ENCODE measurements at regions not wholly inside any gene's neighbourhood (a gene's known extent, or its start where the extent isn't known, plus 50 kb on each side); places are given as distances from the start of the nearest gene placed in this dataset.

DNA sequence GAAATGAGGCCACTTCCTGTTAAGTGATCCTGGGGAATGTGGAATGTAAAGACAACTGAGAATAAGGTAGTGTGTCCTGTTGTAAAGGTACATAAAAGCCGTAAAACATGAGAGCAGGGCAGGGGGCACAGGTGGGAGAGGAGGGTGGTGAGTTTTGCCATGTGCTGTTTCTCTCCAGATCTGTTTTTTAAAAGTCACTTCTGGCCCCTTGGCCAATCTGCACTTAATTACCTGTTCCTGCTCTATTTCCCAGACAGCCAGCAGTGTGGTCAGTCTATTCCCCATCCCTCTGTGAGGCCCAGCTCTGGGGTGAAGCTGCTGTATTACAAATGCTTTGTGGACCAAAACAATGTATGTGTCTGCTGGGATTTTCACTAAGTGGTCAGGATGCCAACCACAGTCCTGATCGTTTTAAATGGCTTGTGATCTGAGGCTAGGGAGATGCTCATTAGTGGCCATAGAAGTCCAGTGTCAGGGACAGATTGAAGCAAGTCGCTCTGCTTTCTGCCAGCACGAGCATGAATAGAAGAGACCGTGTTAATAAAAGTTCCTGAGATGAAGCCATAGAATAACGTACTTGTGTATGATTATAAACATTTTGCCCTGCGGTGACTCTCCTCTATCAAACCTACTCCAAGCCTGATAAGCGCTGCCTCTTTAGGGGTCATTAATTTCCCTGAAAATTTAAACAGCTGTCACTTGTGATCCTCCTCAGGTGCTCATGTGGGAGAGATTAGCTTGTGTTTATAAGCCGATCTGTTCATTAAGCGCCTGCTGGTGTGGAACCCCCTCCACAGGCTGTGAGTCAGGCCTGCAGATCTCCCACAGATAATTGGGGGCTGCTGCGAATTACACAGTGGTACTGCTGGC lies 111.8 kb upstream of the CENPW start:
- H2AFZ ChIP-seq (ENCODE audit: low read length), result no peak overlapping the region
- TF ChIP-seq, protein P1, sequence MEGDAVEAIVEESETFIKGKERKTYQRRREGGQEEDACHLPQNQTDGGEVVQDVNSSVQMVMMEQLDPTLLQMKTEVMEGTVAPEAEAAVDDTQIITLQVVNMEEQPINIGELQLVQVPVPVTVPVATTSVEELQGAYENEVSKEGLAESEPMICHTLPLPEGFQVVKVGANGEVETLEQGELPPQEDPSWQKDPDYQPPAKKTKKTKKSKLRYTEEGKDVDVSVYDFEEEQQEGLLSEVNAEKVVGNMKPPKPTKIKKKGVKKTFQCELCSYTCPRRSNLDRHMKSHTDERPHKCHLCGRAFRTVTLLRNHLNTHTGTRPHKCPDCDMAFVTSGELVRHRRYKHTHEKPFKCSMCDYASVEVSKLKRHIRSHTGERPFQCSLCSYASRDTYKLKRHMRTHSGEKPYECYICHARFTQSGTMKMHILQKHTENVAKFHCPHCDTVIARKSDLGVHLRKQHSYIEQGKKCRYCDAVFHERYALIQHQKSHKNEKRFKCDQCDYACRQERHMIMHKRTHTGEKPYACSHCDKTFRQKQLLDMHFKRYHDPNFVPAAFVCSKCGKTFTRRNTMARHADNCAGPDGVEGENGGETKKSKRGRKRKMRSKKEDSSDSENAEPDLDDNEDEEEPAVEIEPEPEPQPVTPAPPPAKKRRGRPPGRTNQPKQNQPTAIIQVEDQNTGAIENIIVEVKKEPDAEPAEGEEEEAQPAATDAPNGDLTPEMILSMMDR (IDR thresholded peaks at IDR 0.05; ENCODE audit: low read length), result no peak
- no peak for TF ChIP-seq EZH2phosphoT487 (IDR thresholded peaks at IDR 0.05; ENCODE audit: low read length)
- no peak for TF ChIP-seq EZH2 (optimal IDR thresholded peaks at IDR 0.05; ENCODE audit: low read depth, low read length)
- no peaks in the 10 kb centered on the region for H3K27me3 ChIP-seq (replicated peaks; ENCODE audit: insufficient read depth, low read length)
- no peak overlapping the region for H3K4me2 ChIP-seq (ENCODE audit: low read depth, low read length)
- H3K27ac ChIP-seq (ENCODE audit: low read length), result no peak overlapping the region
- H3F3A ChIP-seq (ENCODE audit: insufficient read depth, low read length), result no peaks in the 10 kb centered on the region
- H3K36me3 ChIP-seq (replicated peaks; ENCODE audit: insufficient read depth, low read length), result no peaks in the 10 kb centered on the region
- DNase-seq, result no peak
- no peak overlapping the region for H3K4me3 ChIP-seq (ENCODE audit: low read length)
- H3K79me2 ChIP-seq (ENCODE audit: low read length), result no peaks in the 10 kb centered on the region
- no peaks in the 10 kb centered on the region for H3K9me2 ChIP-seq (replicated peaks; ENCODE audit: insufficient read depth, low read length)
- H4K20me1 ChIP-seq (ENCODE audit: insufficient read depth, low read length), result no peaks in the 10 kb centered on the region
- H3K9me3 ChIP-seq (replicated peaks; ENCODE audit: insufficient read depth, low read length), result no peaks in the 10 kb centered on the region
- no peaks in the 10 kb centered on the region for H3K4me1 ChIP-seq (ENCODE audit: low read length)
- H3K9ac ChIP-seq (ENCODE audit: low read length), result no peak overlapping the region

DNA sequence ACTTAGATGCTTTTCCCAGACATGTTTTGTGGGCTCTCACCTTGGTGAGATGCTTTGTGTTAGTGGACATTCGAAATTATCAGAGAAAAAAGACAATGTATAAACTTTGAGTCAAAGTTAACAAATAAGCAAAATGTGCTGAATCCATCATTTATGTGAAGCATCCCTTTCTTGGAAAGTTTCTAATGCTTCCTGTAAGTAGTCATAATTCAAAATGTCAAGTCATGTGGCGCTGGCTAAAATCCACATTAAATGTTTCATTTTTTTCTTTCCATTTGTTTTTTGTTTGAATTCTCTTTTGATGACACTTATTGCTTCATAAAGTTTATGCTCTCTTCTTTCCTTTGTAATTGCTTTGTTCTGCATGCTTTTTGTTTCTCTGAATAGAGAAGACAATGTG lies 107.2 kb upstream of the CENPW start:
- Histone ChIP-seq H4K20me1 (ENCODE audit: insufficient read depth, low read length) (no peaks in the 10 kb centered on the region), H2AFZ (ENCODE audit: low read length) (no peak overlapping the region), H3K79me2 (ENCODE audit: low read length) (no peaks in the 10 kb centered on the region), H3F3A (ENCODE audit: insufficient read depth, low read length) (no peaks in the 10 kb centered on the region), H3K4me1 (ENCODE audit: low read length) (no peaks in the 10 kb centered on the region), H3K9me2 (replicated peaks; ENCODE audit: insufficient read depth, low read length) (no peaks in the 10 kb centered on the region), H3K4me3 (ENCODE audit: low read length) (no peak overlapping the region), H3K9ac (ENCODE audit: low read length) (no peak overlapping the region), H3K36me3 (replicated peaks; ENCODE audit: insufficient read depth, low read length) (no peaks in the 10 kb centered on the region), H3K9me3 (replicated peaks; ENCODE audit: insufficient read depth, low read length) (no peaks in the 10 kb centered on the region), H3K4me2 (ENCODE audit: low read depth, low read length) (no peak overlapping the region), H3K27ac (ENCODE audit: low read length) (no peak overlapping the region), H3K27me3 (replicated peaks; ENCODE audit: insufficient read depth, low read length) (no peaks in the 10 kb centered on the region)
- TF ChIP-seq, protein P1 (IDR thresholded peaks at IDR 0.05; ENCODE audit: low read length), result no peak
- no peak for TF ChIP-seq EZH2phosphoT487 (IDR thresholded peaks at IDR 0.05; ENCODE audit: low read length)
- no peak for TF ChIP-seq EZH2 (optimal IDR thresholded peaks at IDR 0.05; ENCODE audit: low read depth, low read length)
- no peak for DNase-seq

DNA sequence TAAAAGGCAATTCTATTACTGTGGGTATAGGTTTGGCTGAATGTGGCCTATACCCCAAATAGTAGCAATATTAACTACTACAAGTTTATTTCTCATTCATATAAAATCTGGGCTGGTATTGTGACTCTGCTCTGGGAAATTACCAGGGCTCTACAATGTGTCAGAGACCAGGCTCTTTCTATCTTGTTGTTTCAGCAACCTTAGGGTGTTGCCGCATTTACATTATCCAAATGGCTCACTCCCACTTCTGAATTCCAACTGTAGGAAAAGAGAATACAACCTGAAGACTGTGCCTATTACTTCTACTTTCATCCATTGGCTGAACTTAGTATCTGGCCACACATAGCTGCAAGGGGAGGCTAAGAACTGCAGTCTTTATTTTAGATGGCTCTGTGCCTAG lies 106.7 kb upstream of the CENPW start:
- Histone ChIP-seq H3F3A (ENCODE audit: insufficient read depth, low read length) (no peaks in the 10 kb centered on the region), H3K9me3 (replicated peaks; ENCODE audit: insufficient read depth, low read length) (no peaks in the 10 kb centered on the region), H3K36me3 (replicated peaks; ENCODE audit: insufficient read depth, low read length) (no peaks in the 10 kb centered on the region), H3K27ac (ENCODE audit: low read length) (no peak overlapping the region), H3K4me2 (ENCODE audit: low read depth, low read length) (no peak overlapping the region), H3K79me2 (ENCODE audit: low read length) (no peaks in the 10 kb centered on the region), H4K20me1 (ENCODE audit: insufficient read depth, low read length) (no peaks in the 10 kb centered on the region), H2AFZ (ENCODE audit: low read length) (no peak overlapping the region), H3K27me3 (replicated peaks; ENCODE audit: insufficient read depth, low read length) (no peaks in the 10 kb centered on the region), H3K9me2 (replicated peaks; ENCODE audit: insufficient read depth, low read length) (no peaks in the 10 kb centered on the region), H3K4me3 (ENCODE audit: low read length) (no peak overlapping the region), H3K9ac (ENCODE audit: low read length) (no peak overlapping the region), H3K4me1 (ENCODE audit: low read length) (no peaks in the 10 kb centered on the region)
- DNase-seq, result no peak
- TF ChIP-seq, protein P1 (IDR thresholded peaks at IDR 0.05; ENCODE audit: low read length), result no peak
